ENCODE measurements at regions not wholly inside any gene's neighbourhood (a gene's known extent, or its start where the extent isn't known, plus 50 kb on each side); places are given as distances from the start of the nearest gene placed in this dataset.
A peak's percentile ranks its signal among the peaks of the same experiment; 100 is the strongest.

- no peak for TF ChIP-seq CTCF (conservative IDR thresholded peaks at IDR 0.05; ENCODE audit: low read length)
- no peak overlapping the region for H3K4me3 ChIP-seq (ENCODE audit: low read length)
- no peak for DNase-seq (ENCODE audit: low read depth)
Observed at GRCh38 chrX:40202456-40202855, 104.7 kb upstream of the BCOR start.

- DNase-seq (ENCODE audit: low read depth): no peak
- no peak for TF ChIP-seq CTCF (conservative IDR thresholded peaks at IDR 0.05; ENCODE audit: low read length)
- no peak overlapping the region for H3K4me3 ChIP-seq (ENCODE audit: low read length)
Observed at GRCh38 chrX:40201329-40201885, 103.6 kb upstream of the BCOR start.

GRCh38 chrX:40199704-40200103, 101.9 kb upstream of the BCOR start:
- H3K4me3 ChIP-seq (ENCODE audit: low read length): no peak overlapping the region
- DNase-seq (ENCODE audit: low read depth): peak; percentile 25
- no peak for TF ChIP-seq CTCF (conservative IDR thresholded peaks at IDR 0.05; ENCODE audit: low read length)

- TF ChIP-seq CTCF (conservative IDR thresholded peaks at IDR 0.05; ENCODE audit: low read length): no peak
- DNase-seq (ENCODE audit: low read depth): no peak
Observed at GRCh38 chrX:40197071-40197470, 99.3 kb upstream of the BCOR start.

GRCh38 chrX:40195368-40195767, 97.6 kb upstream of the BCOR start:
- no peak for DNase-seq (ENCODE audit: low read depth)
- H3K4me3 ChIP-seq (ENCODE audit: low read length): no peak overlapping the region
- no peak for TF ChIP-seq CTCF (conservative IDR thresholded peaks at IDR 0.05; ENCODE audit: low read length)

More at GRCh38 chrX:40197071-40197470, 99.3 kb upstream of the BCOR start:
- no peak overlapping the region for H3K4me3 ChIP-seq (ENCODE audit: low read length)

GRCh38 chrX:40192196-40192595, 94.4 kb upstream of the BCOR start:
- no peak for TF ChIP-seq CTCF (conservative IDR thresholded peaks at IDR 0.05; ENCODE audit: low read length)
- peak; percentile 35 for DNase-seq (ENCODE audit: low read depth)
- no peak overlapping the region for H3K4me3 ChIP-seq (ENCODE audit: low read length)

- H3K4me3 ChIP-seq (ENCODE audit: low read length): no peak overlapping the region
- DNase-seq (ENCODE audit: low read depth): peak; percentile 43
- TF ChIP-seq CTCF (conservative IDR thresholded peaks at IDR 0.05; ENCODE audit: low read length): no peak
Observed at GRCh38 chrX:40189637-40190036, 91.9 kb upstream of the BCOR start.

Data from AG10803 (cell line).